Activated gamma-delta T cell treated with Interleukin-2 at 50 U/mL for 16 hours (primary cell): ENCODE measurements at regions not wholly inside any gene's neighbourhood (a gene's known extent, or its start where the extent isn't known, plus 50 kb on each side); places are given as distances from the start of the nearest gene placed in this dataset.
"Not testable (repeated sequence)": the region's sequence is repeated elsewhere in the genome, so short reads cannot be mapped to it uniquely, and the experiment has no call there.

Experiments
- DNase-seq: peaks from one replicate; pipeline ENCODE4 v3.0.0-alpha.2; 2020

GRCh38 chr5:153296251-153296844, 194.1 kb upstream of the GRIA1 start:
- not testable (repeated sequence) for DNase-seq

- DNase-seq: no peak
Observed at GRCh38 chr5:153299891-153300290, 190.6 kb upstream of the GRIA1 start.

DNA sequence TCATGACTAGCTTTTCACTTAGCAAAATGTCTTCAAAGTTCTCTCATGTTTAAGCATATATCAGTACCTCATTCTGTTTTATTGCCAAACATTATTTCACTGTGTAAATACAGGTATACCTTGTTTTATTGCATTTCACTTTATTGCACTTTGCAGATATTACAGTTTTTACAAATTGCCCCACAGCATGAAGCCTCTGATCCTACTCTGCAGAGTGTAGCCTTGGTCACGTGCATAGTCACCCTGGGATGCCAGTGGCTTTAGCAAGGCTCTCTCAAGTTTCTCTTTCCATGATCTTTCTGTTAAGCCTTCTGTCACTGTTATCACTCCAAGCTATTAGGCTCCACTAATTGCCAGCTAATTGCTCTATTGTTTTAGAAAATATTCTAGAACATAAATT, 182.2 kb upstream of the GRIA1 start:
- no peak for DNase-seq

GRCh38 chr5:153318556-153318955, 171.9 kb upstream of the GRIA1 start:
- DNase-seq: no peak

GRCh38 chr5:153321478-153321877, 169.0 kb upstream of the GRIA1 start:
- no peak for DNase-seq

GRCh38 chr5:153340139-153340538, 150.3 kb upstream of the GRIA1 start:
- DNase-seq: no peak

- DNase-seq: no peak
Observed at GRCh38 chr5:153340738-153341137, 149.7 kb upstream of the GRIA1 start.

DNA sequence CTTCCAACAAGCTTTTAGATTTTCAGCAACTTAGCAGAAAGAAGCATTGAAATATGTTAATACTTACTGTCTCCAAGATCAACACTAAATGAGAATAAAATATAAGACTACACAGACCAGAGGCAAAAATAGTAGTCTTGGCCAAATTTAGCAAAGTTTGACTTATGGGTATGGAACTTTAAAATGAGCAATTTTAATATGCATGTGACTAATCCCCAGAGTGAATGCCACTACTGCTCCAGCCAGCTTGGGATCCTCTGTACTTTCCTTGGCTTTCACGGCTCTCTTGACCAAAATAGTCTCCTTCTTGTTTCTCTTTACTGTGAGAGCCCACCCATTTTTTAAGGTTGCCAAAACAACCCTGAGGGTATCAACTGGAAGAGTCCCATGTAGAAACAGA, 148.0 kb upstream of the GRIA1 start:
- DNase-seq: no peak

DNA sequence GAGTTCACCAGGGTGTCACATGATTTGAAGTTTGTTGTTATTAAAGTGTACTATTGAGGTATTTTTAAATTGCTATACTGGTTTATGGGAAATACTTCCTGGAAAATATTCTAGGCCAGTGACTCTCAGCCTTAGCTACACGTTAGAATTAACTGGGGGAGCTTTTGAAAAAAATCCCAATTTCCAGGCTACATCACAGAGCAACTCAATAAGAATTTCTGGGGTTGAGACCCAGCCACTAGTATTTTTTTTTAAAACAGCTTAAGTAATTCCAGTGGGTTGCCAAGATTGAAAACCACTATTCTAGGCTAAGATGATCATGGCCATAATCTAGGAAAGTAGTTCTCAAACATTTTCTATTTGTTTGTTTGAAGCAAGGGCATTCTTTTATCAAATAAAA, 142.9 kb upstream of the GRIA1 start:
- DNase-seq: no peak

DNA sequence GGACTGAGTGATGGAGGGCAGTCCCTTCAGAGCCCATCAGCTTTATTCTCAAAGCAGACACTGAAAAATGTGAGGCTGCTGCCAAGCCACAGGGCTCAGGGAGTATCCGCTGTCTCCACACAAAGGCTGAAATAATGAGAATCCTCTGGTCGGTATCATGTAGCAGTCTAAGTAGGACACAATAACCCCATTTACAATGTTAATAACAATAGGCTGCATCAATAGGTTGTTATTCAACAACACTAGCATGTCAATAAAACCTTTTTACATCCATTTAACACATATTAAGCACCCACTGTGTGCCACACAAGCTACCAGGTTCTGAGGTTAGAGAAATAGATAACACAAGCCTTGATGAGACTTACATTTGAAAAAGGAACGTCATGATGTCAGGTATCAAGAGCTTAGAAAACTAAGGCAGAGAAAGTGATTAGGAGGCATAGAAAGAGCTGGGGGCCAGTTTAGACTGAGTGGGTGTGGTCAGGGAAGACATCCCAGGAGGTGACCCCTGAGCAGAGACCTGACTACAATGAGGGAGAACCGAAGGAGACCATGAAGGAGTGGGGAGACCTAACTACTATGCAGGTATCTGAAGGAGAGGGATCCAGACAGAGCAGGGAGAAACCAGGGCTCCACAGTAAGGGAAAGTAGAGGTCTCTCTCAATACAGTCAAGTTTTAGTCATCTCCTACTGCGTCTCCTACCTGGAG, 140.1 kb upstream of the GRIA1 start:
- DNase-seq: no peak

DNA sequence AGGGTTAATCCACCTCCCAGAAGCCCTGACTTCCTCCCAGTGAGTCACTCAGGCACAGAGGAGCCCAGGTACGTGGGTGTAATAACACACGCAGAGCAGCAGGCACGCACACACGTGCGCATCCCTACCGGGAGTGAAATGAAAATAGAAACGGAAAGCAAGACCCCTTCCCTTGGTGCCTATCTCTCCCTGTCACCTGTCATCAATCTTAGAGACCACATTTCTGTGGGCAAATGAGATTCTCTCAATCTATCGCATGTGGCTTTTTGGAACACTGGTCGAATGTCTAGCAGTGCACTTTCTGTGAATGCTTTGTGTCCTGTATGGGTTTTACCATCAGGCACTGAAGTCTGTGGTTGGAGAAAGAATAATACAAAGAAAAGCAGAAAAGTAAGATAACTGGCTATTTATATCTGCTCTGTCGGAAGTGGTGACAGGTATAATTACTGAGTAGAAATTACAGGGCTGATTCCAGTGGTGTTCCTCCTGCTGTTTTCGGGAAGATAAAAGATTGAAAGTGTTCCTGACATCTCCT, 137.7 kb upstream of the GRIA1 start:
- DNase-seq: no peak

GRCh38 chr5:153357493-153358112, 132.9 kb upstream of the GRIA1 start:
- DNase-seq: no peak

- DNase-seq: no peak
Observed at GRCh38 chr5:153358315-153358976, 132.0 kb upstream of the GRIA1 start.

DNA sequence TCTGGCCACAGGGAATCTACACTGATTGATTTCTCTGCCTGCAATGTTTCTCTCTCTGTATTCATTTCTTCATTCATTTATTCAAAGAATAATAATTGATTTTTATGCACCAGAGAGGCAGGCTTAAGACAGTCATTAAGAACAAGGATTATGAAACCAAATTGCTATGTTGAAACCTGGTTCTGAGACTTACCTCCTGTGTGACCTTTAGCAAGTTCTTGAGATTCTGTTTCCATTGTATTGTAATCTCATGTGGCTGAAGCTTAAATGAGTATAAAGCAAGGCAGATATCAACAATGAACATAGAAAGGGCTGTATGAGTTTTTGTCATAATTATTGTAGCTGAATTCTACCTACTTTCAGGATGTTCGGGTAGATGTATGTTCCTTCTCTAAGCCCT, 129.6 kb upstream of the GRIA1 start:
- DNase-seq: no peak

DNA sequence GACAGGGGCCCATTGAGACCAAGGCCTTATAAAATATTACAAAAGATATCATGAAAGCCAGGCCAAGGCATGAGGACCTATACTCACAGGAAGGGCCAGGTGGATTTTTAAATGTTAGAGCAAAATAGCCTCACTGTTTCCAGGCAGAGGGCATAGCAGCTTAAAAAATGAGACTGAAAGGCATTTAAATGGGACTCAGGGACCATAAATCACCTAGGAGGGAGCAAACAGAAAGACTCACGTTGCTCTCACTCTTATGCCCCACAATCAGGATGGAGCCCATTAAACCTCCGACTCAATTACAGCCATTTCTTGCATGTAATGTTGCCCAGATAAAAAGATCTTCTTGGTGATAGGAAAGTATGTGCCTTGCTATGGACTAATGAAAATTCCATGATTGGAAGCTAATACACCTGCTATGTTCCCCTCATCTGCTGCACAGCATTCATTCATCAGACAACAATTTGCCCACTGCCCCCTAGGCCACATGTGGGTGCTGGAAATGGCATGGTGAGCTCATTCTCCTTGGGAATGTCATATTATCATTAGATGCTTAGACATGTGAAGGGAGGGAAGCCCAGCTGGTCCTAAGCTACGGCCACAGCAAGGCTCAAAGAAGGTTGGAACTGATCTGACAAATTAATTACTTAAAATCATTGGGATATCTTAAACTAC, 128.6 kb upstream of the GRIA1 start:
- no peak for DNase-seq

DNA sequence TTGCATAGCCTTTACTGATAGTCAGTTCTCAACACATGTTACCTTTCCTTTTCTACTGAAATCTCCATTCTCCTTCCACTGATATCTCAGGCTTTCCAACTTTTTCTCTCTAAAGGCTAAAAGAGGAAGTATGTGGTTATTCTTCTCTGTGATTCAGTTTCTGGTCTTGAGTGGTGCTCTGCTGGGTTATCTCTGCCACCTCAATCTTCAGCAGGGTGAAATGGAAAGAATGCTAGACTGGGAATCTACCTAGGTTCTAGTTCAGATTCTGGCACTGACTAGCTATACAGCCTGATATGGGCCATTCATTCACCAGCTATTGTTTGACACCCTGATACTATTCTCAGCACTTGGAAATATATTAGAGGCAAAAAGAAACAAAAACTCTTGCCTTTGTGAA, 124.9 kb upstream of the GRIA1 start:
- DNase-seq: no peak

GRCh38 chr5:153367466-153367865, 123.0 kb upstream of the GRIA1 start:
- DNase-seq: no peak

DNA sequence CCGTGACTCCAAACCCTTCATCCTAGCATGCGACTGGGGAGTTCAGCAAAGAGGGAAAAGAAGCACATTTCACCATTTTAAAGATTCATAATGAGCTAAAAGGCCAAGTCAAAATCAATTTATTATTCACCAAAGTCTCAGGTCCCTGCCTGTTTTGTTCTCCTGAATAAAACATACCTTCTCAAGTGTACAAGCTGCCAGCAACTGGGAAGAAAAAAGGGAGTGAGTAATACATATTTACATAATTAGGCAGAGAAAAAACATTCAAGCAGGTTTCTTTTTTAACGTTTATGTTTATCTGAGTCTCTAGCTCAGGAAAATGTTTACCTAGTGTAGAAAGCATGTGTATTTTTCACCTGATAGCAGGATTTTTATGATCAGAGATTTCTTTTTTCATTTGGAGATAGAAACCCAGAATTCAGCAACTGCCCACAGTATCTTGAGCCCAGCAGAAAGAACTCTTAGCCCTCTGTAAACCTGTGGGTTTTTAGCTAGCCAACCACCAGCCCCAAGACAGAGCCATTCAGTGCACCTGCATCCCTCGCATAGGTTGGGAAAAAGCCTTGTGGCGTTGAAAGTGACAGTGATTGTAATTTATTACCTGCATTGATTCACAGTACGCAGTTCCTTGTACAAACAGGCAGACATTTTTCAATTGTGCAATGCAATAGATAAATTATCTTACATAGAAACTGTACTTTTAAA, 117.9 kb upstream of the GRIA1 start:
- DNase-seq: no peak

DNA sequence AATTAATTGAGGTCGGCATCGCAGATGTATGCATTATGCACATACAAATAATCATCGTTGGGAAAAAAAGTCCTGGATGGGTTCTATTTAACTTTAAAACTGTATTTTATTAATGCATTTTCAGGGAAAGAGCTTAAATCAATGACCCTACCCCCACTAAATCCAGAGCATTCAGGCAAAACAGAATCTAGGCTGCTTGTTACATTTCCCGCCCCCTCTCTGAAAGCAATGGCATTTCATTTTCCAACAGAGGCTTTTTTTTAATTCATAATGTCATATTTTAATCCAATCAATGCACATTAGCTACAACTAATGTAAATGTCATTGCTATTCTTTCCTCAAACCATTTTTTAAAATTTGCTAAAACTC, 117.4 kb upstream of the GRIA1 start:
- no peak for DNase-seq

DNA sequence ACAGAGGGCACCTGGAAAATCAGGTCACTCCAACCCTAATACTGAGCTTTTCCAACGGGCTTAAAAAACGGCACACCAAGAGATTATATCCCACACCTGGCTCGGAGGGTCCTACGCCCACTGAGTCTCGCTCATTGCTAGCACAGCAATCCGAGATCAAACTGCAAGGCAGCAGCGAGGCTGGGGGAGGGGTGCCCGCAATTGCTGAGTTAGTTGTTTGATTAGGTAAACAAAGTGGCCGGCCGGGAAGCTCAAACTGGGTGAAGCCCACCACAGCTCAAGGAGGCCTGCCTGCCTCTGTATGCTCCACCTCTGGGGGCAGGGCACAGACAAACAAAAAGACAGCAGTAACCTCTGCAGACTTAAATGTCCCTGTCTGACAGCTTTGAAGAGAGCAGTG, 108.8 kb upstream of the GRIA1 start:
- DNase-seq: not testable (repeated sequence)

DNA sequence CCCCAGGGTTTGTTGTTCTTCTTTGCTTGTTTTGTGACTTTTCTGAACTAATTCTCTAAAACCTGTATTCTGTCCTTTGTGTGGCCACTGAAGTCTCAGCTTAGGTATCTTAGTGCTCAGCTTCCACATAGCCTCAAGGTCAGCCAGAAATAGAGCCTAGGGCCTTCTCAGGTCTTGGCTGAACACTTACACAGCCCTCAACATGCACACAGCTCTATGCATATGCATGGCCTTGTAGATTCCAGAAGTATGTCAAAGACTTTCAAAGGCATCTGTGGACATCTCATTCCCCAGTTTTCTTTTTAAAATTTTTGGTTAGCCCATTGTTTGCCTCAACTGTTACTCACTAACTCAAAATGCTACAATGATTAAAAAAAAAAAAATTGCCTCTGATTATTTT, 99.9 kb upstream of the GRIA1 start:
- DNase-seq: no peak

DNA sequence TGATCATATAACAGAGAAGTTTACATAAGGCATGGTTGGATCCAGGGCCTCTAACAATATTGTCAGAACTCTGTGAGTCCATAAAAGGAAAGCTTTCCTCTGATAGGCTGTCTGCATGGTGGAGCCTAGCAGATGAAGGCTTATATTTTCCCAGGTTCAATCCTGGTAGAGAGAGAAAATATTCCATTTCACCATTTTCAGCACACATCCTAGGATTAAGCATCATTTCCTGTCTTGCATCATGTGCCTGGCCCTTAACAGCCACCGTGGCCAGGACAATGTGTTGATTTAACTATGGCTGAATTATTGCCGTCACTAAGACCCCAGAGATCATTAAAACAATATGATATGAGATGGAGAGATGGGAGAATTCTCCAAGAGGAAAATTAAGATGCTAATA, 90.9 kb upstream of the GRIA1 start:
- no peak for DNase-seq

GRCh38 chr5:153400931-153401330, 89.5 kb upstream of the GRIA1 start:
- no peak for DNase-seq
